ENCODE measurements at regions not wholly inside any gene's neighbourhood (a gene's known extent, or its start where the extent isn't known, plus 50 kb on each side); places are given as distances from the start of the nearest gene placed in this dataset.

DNA sequence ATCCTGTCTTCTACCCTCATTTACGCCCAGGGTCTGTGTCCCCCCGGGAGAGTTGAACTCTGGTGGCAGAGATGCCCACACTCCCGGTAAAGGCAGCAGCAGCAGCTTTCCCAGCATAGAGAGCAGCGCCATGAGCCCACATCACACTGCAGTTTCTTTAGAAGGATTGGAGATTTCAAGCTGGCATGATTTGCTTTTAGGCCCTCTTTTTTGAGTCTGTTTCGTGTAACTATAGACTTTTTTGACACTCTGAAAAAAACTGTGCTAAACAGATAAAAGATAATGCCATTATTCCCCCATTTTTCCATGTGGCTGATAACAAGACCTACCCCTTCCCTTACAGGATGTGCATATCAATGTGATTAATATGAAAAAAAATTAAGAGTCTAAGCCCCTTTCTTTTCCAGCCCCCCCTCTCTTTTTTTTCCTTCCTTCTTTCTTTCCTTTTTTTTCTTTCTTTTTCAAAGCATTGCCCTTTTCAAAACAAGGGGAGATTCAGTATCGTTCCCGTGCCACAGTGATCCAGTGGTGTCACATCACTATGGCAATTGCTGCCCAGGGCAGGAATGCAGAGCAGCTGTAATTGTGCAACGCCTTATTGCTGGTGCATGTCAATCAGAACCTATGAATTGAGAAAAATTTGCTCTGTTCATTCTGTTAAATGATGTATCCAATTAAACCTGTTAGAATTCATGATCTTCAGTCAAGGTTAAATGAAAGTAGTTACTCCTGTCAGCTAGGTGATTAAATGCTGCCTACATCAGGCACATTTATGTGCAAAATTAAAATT lies 104.5 kb downstream of the CDCA7 start:
- TF ChIP-seq POLR2AphosphoS5 (IDR thresholded peaks at IDR 0.05) (no peak), POLR2A (IDR thresholded peaks at IDR 0.05) (no peak)
- TF ChIP-seq, protein P1, sequence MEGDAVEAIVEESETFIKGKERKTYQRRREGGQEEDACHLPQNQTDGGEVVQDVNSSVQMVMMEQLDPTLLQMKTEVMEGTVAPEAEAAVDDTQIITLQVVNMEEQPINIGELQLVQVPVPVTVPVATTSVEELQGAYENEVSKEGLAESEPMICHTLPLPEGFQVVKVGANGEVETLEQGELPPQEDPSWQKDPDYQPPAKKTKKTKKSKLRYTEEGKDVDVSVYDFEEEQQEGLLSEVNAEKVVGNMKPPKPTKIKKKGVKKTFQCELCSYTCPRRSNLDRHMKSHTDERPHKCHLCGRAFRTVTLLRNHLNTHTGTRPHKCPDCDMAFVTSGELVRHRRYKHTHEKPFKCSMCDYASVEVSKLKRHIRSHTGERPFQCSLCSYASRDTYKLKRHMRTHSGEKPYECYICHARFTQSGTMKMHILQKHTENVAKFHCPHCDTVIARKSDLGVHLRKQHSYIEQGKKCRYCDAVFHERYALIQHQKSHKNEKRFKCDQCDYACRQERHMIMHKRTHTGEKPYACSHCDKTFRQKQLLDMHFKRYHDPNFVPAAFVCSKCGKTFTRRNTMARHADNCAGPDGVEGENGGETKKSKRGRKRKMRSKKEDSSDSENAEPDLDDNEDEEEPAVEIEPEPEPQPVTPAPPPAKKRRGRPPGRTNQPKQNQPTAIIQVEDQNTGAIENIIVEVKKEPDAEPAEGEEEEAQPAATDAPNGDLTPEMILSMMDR (IDR thresholded peaks at IDR 0.05 in 8 of 11, conservative IDR thresholded peaks at IDR 0.05 in 3 of 11) = no peak
